ENCODE measurements at regions not wholly inside any gene's neighbourhood (a gene's known extent, or its start where the extent isn't known, plus 50 kb on each side); places are given as distances from the start of the nearest gene placed in this dataset.
A peak's percentile ranks its signal among the peaks of the same experiment; 100 is the strongest.

- DNase-seq, result no peak
These were observed 797.9 kb upstream of the COBL start for GRCh38 chr7:52114509-52114908.

- no peak for DNase-seq
These were observed 797.4 kb upstream of the COBL start for GRCh38 chr7:52114056-52114455.

- no peak for DNase-seq
These were observed 790.7 kb upstream of the COBL start for GRCh38 chr7:52107355-52107754.

GRCh38 chr7:52095861-52096260 is 779.3 kb upstream of the COBL start:
- DNase-seq, result no peak

GRCh38 chr7:52091996-52092395 is 775.4 kb upstream of the COBL start:
- no peak for DNase-seq

GRCh38 chr7:52091101-52091500 is 774.5 kb upstream of the COBL start:
- no peak for DNase-seq

- DNase-seq, result no peak
These were observed 771.6 kb upstream of the COBL start for GRCh38 chr7:52088008-52088901.

GRCh38 chr7:52085610-52086009 is 769.0 kb upstream of the COBL start:
- no peak for DNase-seq

- no peak for DNase-seq
These were observed 763.9 kb upstream of the COBL start for GRCh38 chr7:52080493-52080892.

- DNase-seq, result no peak
These were observed 763.1 kb upstream of the COBL start for GRCh38 chr7:52079726-52080125.

GRCh38 chr7:52077571-52077970 is 761.0 kb upstream of the COBL start:
- no peak for DNase-seq

- no peak for DNase-seq
These were observed 758.3 kb upstream of the COBL start for GRCh38 chr7:52074912-52075311.

- no peak for DNase-seq
These were observed 757.5 kb upstream of the COBL start for GRCh38 chr7:52074071-52074470.

- no peak for DNase-seq
These were observed 755.1 kb upstream of the COBL start for GRCh38 chr7:52071744-52072143.

- no peak for DNase-seq
These were observed 747.9 kb upstream of the COBL start for GRCh38 chr7:52064493-52064892.

- DNase-seq, result no peak
These were observed 745.1 kb upstream of the COBL start for GRCh38 chr7:52061666-52062065.

- DNase-seq, result no peak
These were observed 736.9 kb upstream of the COBL start for GRCh38 chr7:52053525-52053924.

GRCh38 chr7:52030722-52031121 is 714.1 kb upstream of the COBL start:
- DNase-seq, result no peak

- no peak for DNase-seq
These were observed 709.5 kb upstream of the COBL start for GRCh38 chr7:52026140-52026539.

GRCh38 chr7:52021343-52021742 is 704.7 kb upstream of the COBL start:
- no peak for DNase-seq

GRCh38 chr7:52018680-52019054 is 702.1 kb upstream of the COBL start:
- DNase-seq, result no peak

GRCh38 chr7:52017802-52018679 is 701.4 kb upstream of the COBL start:
- peak; percentile 15 for DNase-seq

GRCh38 chr7:52009181-52009580 is 692.6 kb upstream of the COBL start:
- DNase-seq, result no peak

- DNase-seq, result no peak
These were observed 690.1 kb upstream of the COBL start for GRCh38 chr7:52006674-52007073.

Data from NCI-H1105 treated with DMSO at 0.1 percent for 48 hours (cell line).